Erythroblast (primary cell): ENCODE measurements at regions not wholly inside any gene's neighbourhood (a gene's known extent, or its start where the extent isn't known, plus 50 kb on each side); places are given as distances from the start of the nearest gene placed in this dataset.

Experiments
- GATA1 ChIP-seq: IDR thresholded peaks from 2 replicates; pipeline ENCODE4 v1.6.1; 2011; ENCODE audit warnings: low read depth, mild to moderate bottlenecking, control low read depth, low read length, moderate library complexity
- POLR2A ChIP-seq: IDR thresholded peaks from 2 replicates; pipeline ENCODE4 v1.6.1; 2011; ENCODE audit warnings: mild to moderate bottlenecking, low read length

- TF ChIP-seq GATA1 (no peak), POLR2A (no peak)
Observed at GRCh38 chr2:7934476-7934875, 747.4 kb upstream of the ID2 start.
